CD8-positive, alpha-beta memory T cell (primary cell): ENCODE measurements at regions not wholly inside any gene's neighbourhood (a gene's known extent, or its start where the extent isn't known, plus 50 kb on each side); places are given as distances from the start of the nearest gene placed in this dataset.

ENCODE experiments used
- CTCF ChIA-PET: fragments of 350-600 bp; sonication (Branson Sonifier 250); formaldehyde crosslinking; loops from one replicate; lab custom pipeline; 2021; ENCODE audit warnings: antibody characterized with exemption; lab: Charles Lee
- POLR2A ChIA-PET: fragments of 350-600 bp; sonication (Branson Sonifier 250); formaldehyde crosslinking; loops from one replicate; lab custom pipeline; 2021; ENCODE audit warnings: antibody characterized with exemption; lab: Charles Lee
- DNase-seq, 5 donors: peaks; one replicate each; pipeline versions ENCODE4 v3.0.0 to v3.0.0-alpha.2; 2020 to 2022; ENCODE audit warnings: mixed read lengths in 1 of 5
- H3K27ac ChIP-seq: one replicate; pipeline ENCODE4 v1.7.0; 2013; ENCODE audit warnings: low read depth, mild to moderate bottlenecking, low read length, moderate library complexity
- H3K27me3 ChIP-seq: 2 replicates; pipeline ENCODE4 v1.7.0; 2013; ENCODE audit warnings: low read length, mild to moderate bottlenecking; ENCODE audit not compliant: insufficient read depth, poor library complexity, severe bottlenecking
- H3K36me3 ChIP-seq: 2 replicates; pipeline ENCODE4 v1.7.0; 2013; ENCODE audit warnings: mild to moderate bottlenecking, low read length, moderate library complexity; ENCODE audit not compliant: insufficient read depth
- H3K4me1 ChIP-seq: 2 replicates; pipeline ENCODE4 v1.7.0; 2013; ENCODE audit warnings: mild to moderate bottlenecking, low read length, moderate library complexity; ENCODE audit not compliant: insufficient read depth
- H3K4me3 ChIP-seq: 2 replicates; pipeline ENCODE4 v1.7.0; 2013; ENCODE audit warnings: mild to moderate bottlenecking, low read length
- H3K9me3 ChIP-seq: 2 replicates; pipeline ENCODE4 v1.7.0; 2013; ENCODE audit warnings: mild to moderate bottlenecking, low read length
- H3K27ac Mint-ChIP-seq, 8 donors: one replicate each; pipeline ENCODE4 v1.8.0; 2020 to 2021; ENCODE audit warnings: mixed read lengths in 8 of 8, mild to moderate bottlenecking in 6 of 8, inconsistent platforms in 3 of 8, moderate library complexity in 3 of 8
- H3K27me3 Mint-ChIP-seq, 2 donors: one replicate each; pipeline ENCODE4 v1.8.0; 2020 to 2021; ENCODE audit warnings: mixed read lengths in 2 of 2, mild to moderate bottlenecking in 1 of 2, moderate library complexity in 1 of 2
- H3K36me3 Mint-ChIP-seq, 3 donors: one replicate each; pipeline ENCODE4 v1.8.0; 2020 to 2021; ENCODE audit warnings: mixed read lengths in 3 of 3, inconsistent platforms in 1 of 3, mild to moderate bottlenecking in 1 of 3
- H3K4me1 Mint-ChIP-seq, 3 donors: one replicate each; pipeline ENCODE4 v1.8.0; 2020 to 2021; ENCODE audit warnings: mixed read lengths in 3 of 3, inconsistent platforms in 1 of 3, mild to moderate bottlenecking in 1 of 3
- H3K4me3 Mint-ChIP-seq, 7 donors: one replicate each; pipeline ENCODE4 v1.8.0; 2020 to 2021; ENCODE audit warnings: mixed read lengths in 7 of 7, mild to moderate bottlenecking in 6 of 7, moderate library complexity in 4 of 7, inconsistent platforms in 2 of 7
- H3K9me3 Mint-ChIP-seq, 5 donors: one replicate each; pipeline ENCODE4 v1.8.0; 2020 to 2022; ENCODE audit warnings: mixed read lengths in 5 of 5, mild to moderate bottlenecking in 3 of 5, moderate library complexity in 2 of 5, inconsistent platforms in 1 of 5

DNA sequence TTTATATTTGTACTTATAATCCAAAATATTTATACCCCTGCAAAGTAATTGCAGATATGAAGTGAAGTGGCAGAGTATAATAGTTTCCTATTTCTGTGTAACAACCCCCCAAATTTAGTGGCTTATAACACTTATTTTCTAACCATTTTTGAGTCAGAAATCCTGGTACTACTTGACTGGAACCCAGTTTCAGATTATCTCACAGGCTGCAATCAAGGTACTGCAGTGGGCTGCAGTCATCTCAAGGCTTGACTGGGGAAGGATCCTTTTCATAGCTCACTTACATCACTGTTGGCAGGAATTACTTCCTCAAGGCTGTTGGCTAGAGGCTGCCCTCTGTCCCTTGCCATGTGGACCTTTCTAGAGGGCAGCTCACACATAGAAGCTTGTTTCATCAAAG is 558.2 kb upstream of the PKDCC start:
- H3K36me3 ChIP-seq, result no peaks in the 10 kb centered on the region
- no peak overlapping the region for H3K27ac ChIP-seq
- H3K36me3 Mint-ChIP-seq, result no peaks in the 10 kb centered on the region
- H3K9me3 Mint-ChIP-seq, result peaks cover 5 to 23% (median 15%) of the 10 kb centered on the region in 5 donors
- peaks cover 9% of the 10 kb centered on the region for H3K9me3 ChIP-seq
- H3K4me1 ChIP-seq, result no peaks in the 10 kb centered on the region
- no peaks in the 10 kb centered on the region for H3K4me1 Mint-ChIP-seq
- no peaks in the 10 kb centered on the region for H3K27me3 Mint-ChIP-seq
- H3K4me3 Mint-ChIP-seq, result no peak overlapping the region
- H3K27ac Mint-ChIP-seq, result no peak overlapping the region
- CTCF ChIA-PET, result no interaction called here
- H3K27me3 ChIP-seq, result no peaks in the 10 kb centered on the region
- POLR2A ChIA-PET, result no interaction called here
- H3K4me3 ChIP-seq, result no peak overlapping the region
- DNase-seq, result no peak

DNA sequence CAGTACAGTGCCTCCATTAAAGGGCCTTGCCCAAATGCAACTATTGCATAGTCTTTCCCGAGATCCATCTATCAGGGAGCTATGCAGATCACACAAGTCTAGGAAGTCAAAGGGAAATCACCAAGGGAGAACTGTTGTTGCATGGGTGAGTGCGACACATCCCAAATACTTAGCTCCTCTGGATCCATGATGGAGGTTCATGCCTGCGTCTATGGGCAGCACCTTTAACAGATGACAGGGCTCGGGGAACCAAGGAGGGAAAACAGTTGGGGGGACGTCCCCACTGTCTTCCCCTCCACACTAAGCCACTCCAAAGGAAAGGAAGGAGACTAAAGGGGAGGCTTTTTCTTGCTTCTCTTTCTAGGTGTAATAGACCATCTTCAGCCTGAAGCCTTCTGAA is 552.8 kb upstream of the PKDCC start:
- H3K9me3 ChIP-seq, result peaks cover 20% of the 10 kb centered on the region
- Mint-ChIP-seq H3K27ac (no peak overlapping the region), H3K4me3 (no peak overlapping the region), H3K4me1 (no peaks in the 10 kb centered on the region), H3K36me3 (peaks cover 0 to 5% (median 0%) of the 10 kb centered on the region in 3 donors), H3K27me3 (no peaks in the 10 kb centered on the region), H3K9me3 (peaks cover 22 to 52% (median 44%) of the 10 kb centered on the region in 5 donors)
- no peak overlapping the region for H3K27ac ChIP-seq
- ChIA-PET CTCF (no interaction called here), POLR2A (no interaction called here)
- no peaks in the 10 kb centered on the region for H3K27me3 ChIP-seq
- H3K4me1 ChIP-seq, result no peaks in the 10 kb centered on the region
- no peak for DNase-seq
- H3K4me3 ChIP-seq, result no peak overlapping the region
- H3K36me3 ChIP-seq, result no peaks in the 10 kb centered on the region

DNA sequence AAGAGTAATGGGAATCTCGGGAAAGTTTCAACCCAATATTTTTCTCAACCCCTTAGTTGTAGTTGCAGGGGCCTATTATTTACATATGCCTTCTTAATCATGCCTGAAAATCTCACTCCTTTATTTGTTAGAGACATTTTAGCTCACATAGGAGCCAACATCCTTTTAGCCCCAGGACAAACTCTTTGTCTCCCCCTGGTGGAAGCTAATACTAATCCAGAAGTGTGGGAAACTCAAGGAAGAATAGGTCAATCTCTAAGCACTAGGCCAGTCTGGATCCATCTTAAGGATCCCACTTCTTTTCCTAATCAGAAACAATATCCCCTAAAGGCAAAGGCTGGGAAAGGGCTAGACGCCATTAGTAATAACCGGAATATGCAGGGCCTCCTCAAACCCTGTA is 550.9 kb upstream of the PKDCC start:
- H3K4me3 ChIP-seq, result no peak overlapping the region
- no peak overlapping the region for H3K27ac Mint-ChIP-seq
- no peak overlapping the region for H3K27ac ChIP-seq
- peaks cover 20% of the 10 kb centered on the region for H3K9me3 ChIP-seq
- POLR2A ChIA-PET, result no interaction called here
- no peak overlapping the region for H3K4me3 Mint-ChIP-seq
- no peaks in the 10 kb centered on the region for H3K27me3 ChIP-seq
- peaks cover 0 to 5% (median 0%) of the 10 kb centered on the region in 3 donors for H3K36me3 Mint-ChIP-seq
- no peaks in the 10 kb centered on the region for H3K4me1 ChIP-seq
- no peaks in the 10 kb centered on the region for H3K4me1 Mint-ChIP-seq
- no peak for DNase-seq
- peaks cover 29 to 54% (median 46%) of the 10 kb centered on the region in 5 donors for H3K9me3 Mint-ChIP-seq
- no peaks in the 10 kb centered on the region for H3K36me3 ChIP-seq
- CTCF ChIA-PET, result no interaction called here
- H3K27me3 Mint-ChIP-seq, result no peaks in the 10 kb centered on the region

DNA sequence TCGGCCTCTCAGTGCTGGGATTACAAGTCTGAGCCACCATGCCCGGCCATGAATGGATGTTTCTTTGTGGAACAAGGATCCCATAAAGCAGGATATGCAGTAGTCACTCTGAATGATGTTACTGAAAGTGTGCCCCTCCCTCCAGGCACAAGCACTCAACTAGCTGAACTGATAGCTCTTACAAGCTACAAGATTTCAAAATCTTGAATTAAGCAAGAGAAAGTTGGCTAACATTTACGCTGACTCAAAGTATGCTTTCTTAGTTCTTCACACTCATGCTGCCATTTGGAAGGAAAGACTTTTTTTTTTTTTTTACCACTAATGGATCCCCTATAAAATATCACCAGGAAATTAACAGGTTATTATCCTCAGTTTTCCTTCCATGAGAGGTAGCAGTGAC is 549.0 kb upstream of the PKDCC start:
- H3K27me3 ChIP-seq, result no peaks in the 10 kb centered on the region
- H3K9me3 Mint-ChIP-seq, result peaks cover 31 to 45% (median 40%) of the 10 kb centered on the region in 5 donors
- H3K4me3 Mint-ChIP-seq, result no peak overlapping the region
- ChIA-PET CTCF (no interaction called here), POLR2A (no interaction called here)
- H3K36me3 Mint-ChIP-seq, result peaks cover 0 to 5% (median 0%) of the 10 kb centered on the region in 3 donors
- H3K27ac ChIP-seq, result no peak overlapping the region
- no peaks in the 10 kb centered on the region for H3K36me3 ChIP-seq
- DNase-seq, result no peak
- H3K27ac Mint-ChIP-seq, result no peak overlapping the region
- no peaks in the 10 kb centered on the region for H3K4me1 ChIP-seq
- H3K4me1 Mint-ChIP-seq, result no peaks in the 10 kb centered on the region
- peaks cover 20% of the 10 kb centered on the region for H3K9me3 ChIP-seq
- no peaks in the 10 kb centered on the region for H3K27me3 Mint-ChIP-seq
- H3K4me3 ChIP-seq, result no peak overlapping the region

DNA sequence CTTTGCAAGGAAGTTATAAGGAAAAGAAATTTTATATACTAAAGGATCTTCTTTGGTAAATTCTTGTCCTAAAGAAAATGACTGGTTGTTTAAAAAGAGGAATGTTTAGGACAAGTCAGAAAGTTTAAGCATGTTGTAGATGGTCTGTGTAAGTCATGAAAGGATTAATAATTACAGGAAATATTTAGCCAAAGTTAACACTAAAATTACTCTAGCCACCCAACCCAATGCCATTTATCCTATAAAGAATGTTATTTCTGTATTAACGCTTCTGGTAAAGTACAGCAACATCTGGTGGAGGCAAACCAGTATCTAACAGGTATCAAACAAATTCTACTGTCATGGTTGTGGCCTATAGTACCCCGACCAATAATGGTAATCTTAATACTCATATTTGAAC is 546.9 kb upstream of the PKDCC start:
- H3K9me3 ChIP-seq, result no peaks in the 10 kb centered on the region
- Mint-ChIP-seq H3K4me1 (no peaks in the 10 kb centered on the region), H3K27ac (no peak overlapping the region), H3K27me3 (no peaks in the 10 kb centered on the region), H3K9me3 (peaks cover 16 to 23% (median 21%) of the 10 kb centered on the region in 5 donors), H3K36me3 (no peaks in the 10 kb centered on the region), H3K4me3 (no peak overlapping the region)
- no peaks in the 10 kb centered on the region for H3K4me1 ChIP-seq
- no peak for DNase-seq
- H3K27me3 ChIP-seq, result no peaks in the 10 kb centered on the region
- H3K4me3 ChIP-seq, result no peak overlapping the region
- no peaks in the 10 kb centered on the region for H3K36me3 ChIP-seq
- ChIA-PET POLR2A (no interaction called here), CTCF (no interaction called here)
- no peak overlapping the region for H3K27ac ChIP-seq

DNA sequence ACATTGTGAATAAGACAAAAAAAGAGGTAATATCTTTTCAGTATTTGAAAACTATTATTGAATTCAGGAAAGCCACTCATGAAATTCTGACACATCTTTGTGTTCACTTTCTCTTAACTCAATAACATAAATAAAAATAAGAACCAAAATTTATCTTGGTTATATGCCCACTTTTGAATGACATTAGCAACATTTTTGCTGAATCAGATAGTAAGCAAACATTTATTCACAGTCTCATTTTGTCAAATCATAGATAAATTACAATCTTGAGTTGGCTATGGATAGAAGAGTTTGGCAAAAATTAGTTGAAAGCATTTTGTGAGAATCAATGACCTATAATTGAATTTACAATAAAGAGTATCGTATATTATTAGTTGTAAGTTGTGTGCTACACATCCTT is 545.1 kb upstream of the PKDCC start:
- no peaks in the 10 kb centered on the region for H3K36me3 Mint-ChIP-seq

DNA sequence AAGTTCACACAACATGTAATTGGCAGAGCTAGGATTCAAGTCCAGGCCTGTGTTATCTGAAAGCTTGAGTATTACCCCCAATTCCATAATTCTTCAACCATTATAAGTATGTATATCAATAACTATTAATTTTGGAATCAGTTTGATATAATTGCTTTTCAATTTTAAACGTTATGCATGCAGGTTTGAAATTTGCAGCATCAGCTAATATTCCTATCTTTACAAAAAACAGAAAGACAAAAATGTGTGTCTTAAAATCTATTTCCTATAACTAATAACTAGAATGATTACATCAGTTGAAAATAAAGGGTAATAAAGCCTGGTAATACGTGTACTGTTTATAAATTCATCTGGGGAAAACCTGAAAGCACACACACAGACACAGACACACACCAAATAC is 543.3 kb upstream of the PKDCC start:
- no peak for DNase-seq
- H3K4me3 ChIP-seq, result no peak overlapping the region
- ChIA-PET CTCF (no interaction called here), POLR2A (no interaction called here)
- Mint-ChIP-seq H3K9me3 (peaks cover 2 to 12% (median 5%) of the 10 kb centered on the region in 5 donors), H3K27me3 (no peaks in the 10 kb centered on the region), H3K4me1 (no peaks in the 10 kb centered on the region), H3K27ac (no peak overlapping the region), H3K36me3 (no peaks in the 10 kb centered on the region), H3K4me3 (no peak overlapping the region)
- H3K36me3 ChIP-seq, result no peaks in the 10 kb centered on the region
- no peak overlapping the region for H3K27ac ChIP-seq
- no peaks in the 10 kb centered on the region for H3K27me3 ChIP-seq
- no peaks in the 10 kb centered on the region for H3K9me3 ChIP-seq
- no peaks in the 10 kb centered on the region for H3K4me1 ChIP-seq

More for the DNA sequence above, 545.1 kb upstream of the PKDCC start:
- ChIA-PET CTCF (no interaction called here), POLR2A (no interaction called here)
- Histone ChIP-seq H3K9me3 (no peaks in the 10 kb centered on the region), H3K4me1 (no peaks in the 10 kb centered on the region), H3K27me3 (no peaks in the 10 kb centered on the region), H3K4me3 (no peak overlapping the region), H3K36me3 (no peaks in the 10 kb centered on the region), H3K27ac (no peak overlapping the region)
- no peak for DNase-seq
- Mint-ChIP-seq H3K27me3 (no peaks in the 10 kb centered on the region), H3K4me3 (no peak overlapping the region), H3K27ac (no peak overlapping the region), H3K4me1 (no peaks in the 10 kb centered on the region), H3K9me3 (peaks cover 7 to 12% (median 10%) of the 10 kb centered on the region in 5 donors)

DNA sequence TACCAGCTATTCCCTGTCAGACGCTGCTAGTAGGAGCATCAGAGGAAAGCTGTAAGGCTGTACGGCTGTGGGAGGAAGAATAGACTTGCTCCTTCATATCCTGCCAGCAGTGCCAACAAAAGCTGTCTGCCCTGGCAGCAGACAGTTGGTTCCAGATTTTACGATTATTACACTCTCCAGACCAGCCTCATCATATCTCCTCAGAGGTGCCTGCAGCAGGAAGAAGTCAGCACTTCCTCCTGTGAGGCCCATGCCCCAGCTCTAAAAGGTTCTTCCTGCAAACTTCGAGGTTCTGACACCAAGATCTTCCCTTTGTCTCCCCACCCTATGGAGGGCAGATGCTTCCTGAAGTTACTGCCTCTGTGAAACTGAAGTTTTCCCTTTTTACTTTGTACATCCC is 537.7 kb upstream of the PKDCC start:
- Mint-ChIP-seq H3K27me3 (no peaks in the 10 kb centered on the region), H3K27ac (no peak overlapping the region), H3K4me3 (no peak overlapping the region), H3K36me3 (no peaks in the 10 kb centered on the region), H3K4me1 (no peaks in the 10 kb centered on the region), H3K9me3 (peaks cover 0 to 2% (median 0%) of the 10 kb centered on the region in 5 donors)
- H3K27ac ChIP-seq, result no peak overlapping the region
- H3K36me3 ChIP-seq, result no peaks in the 10 kb centered on the region
- DNase-seq, result no peak
- no peaks in the 10 kb centered on the region for H3K9me3 ChIP-seq
- POLR2A ChIA-PET, result no interaction called here
- H3K27me3 ChIP-seq, result no peaks in the 10 kb centered on the region
- CTCF ChIA-PET, result no interaction called here
- H3K4me3 ChIP-seq, result no peak overlapping the region
- no peaks in the 10 kb centered on the region for H3K4me1 ChIP-seq

DNA sequence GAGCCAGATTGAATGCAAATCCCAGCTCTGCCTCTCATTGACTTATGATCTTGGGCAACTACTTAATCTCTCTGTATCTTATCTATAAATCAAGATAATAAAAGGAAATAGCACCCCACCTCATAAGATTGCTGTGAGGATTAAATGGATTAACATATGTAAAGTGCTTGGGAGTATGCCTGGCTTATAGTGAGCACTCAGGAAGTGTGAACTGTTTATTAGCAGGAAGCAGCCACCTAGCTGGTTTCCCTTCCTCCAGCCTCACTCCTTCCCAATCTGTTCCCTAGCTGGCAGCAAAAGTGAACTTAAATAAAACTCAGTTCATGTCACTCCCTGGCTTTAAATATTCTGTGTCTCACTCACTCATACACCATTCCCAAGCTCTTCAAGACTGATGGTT is 526.6 kb upstream of the PKDCC start:
- no peaks in the 10 kb centered on the region for H3K27me3 ChIP-seq
- Mint-ChIP-seq H3K4me3 (no peak overlapping the region), H3K36me3 (no peaks in the 10 kb centered on the region), H3K27me3 (no peaks in the 10 kb centered on the region), H3K9me3 (peaks cover 0 to 4% (median 1%) of the 10 kb centered on the region in 5 donors), H3K27ac (no peak overlapping the region), H3K4me1 (no peaks in the 10 kb centered on the region)
- H3K27ac ChIP-seq, result no peak overlapping the region
- POLR2A ChIA-PET, result no interaction called here
- H3K4me3 ChIP-seq, result no peak overlapping the region
- CTCF ChIA-PET, result no interaction called here
- no peaks in the 10 kb centered on the region for H3K4me1 ChIP-seq
- no peaks in the 10 kb centered on the region for H3K36me3 ChIP-seq
- DNase-seq, result no peak
- no peaks in the 10 kb centered on the region for H3K9me3 ChIP-seq
